Lower lobe of right lung (tissue), 2 donors: ENCODE measurements at regions not wholly inside any gene's neighbourhood (a gene's known extent, or its start where the extent isn't known, plus 50 kb on each side); places are given as distances from the start of the nearest gene placed in this dataset.

Source experiments
- ATAC-seq, 2 donors: fragments of 200-7000 bp; cut with Tn5 transposase; one replicate each; pipeline ENCODE4 v1.9.1; 2020 to 2022; ENCODE audit warnings: mild to moderate bottlenecking in 2 of 2, moderate library complexity in 2 of 2
- DNase-seq: peaks from one replicate; pipeline ENCODE4 v3.0.0-alpha.2; 2020
- H3K27ac ChIP-seq: fragments of 200-600 bp; one replicate; pipeline ENCODE4 v1.8.0; 2022
- H3K27me3 ChIP-seq: fragments of 200-600 bp; one replicate; pipeline ENCODE4 v1.8.0; 2022; ENCODE audit warnings: low read depth
- H3K36me3 ChIP-seq: fragments of 200-600 bp; one replicate; pipeline ENCODE4 v1.8.0; 2022; ENCODE audit warnings: mild to moderate bottlenecking
- H3K4me1 ChIP-seq: fragments of 200-600 bp; one replicate; pipeline ENCODE4 v1.8.0; 2022
- H3K4me3 ChIP-seq: fragments of 200-600 bp; one replicate; pipeline ENCODE4 v1.8.0; 2022; ENCODE audit warnings: mild to moderate bottlenecking
- H3K9me3 ChIP-seq: fragments of 200-600 bp; one replicate; pipeline ENCODE4 v1.8.0; 2022
- CTCF ChIP-seq: fragments of 200-600 bp; IDR thresholded peaks from one replicate; pipeline ENCODE4 v1.8.0; 2022; ENCODE audit warnings: antibody characterized with exemption, mild to moderate bottlenecking
- intact Hi-C: fragments of 100-400 bp; cut with DNase I; formaldehyde crosslinking; loops from one replicate; pipeline ENCODE4 v1.11.0; 2022
- donor health status: DM: no; HTN: yes; CAD: no; lungs with severe emphysema.

- peaks cover 14% of the 10 kb centered on the region for H3K4me1 ChIP-seq
- H3K27me3 ChIP-seq, result no peaks in the 10 kb centered on the region
- ATAC-seq, result no peak
- H3K36me3 ChIP-seq, result no peaks in the 10 kb centered on the region
- H3K4me3 ChIP-seq, result no peak overlapping the region
- DNase-seq, result no peak
- H3K9me3 ChIP-seq, result no peaks in the 10 kb centered on the region
- no peak for TF ChIP-seq CTCF
- H3K27ac ChIP-seq, result no peak overlapping the region
- intact Hi-C loops, result no loop called here
Measured at GRCh38 chr20:23206995-23207394, 120.9 kb upstream of the CD93 start.

GRCh38 chr20:23206061-23206460 lies 119.9 kb upstream of the CD93 start:
- intact Hi-C loops, result no loop called here
- Histone ChIP-seq H3K36me3 (no peaks in the 10 kb centered on the region), H3K27me3 (no peaks in the 10 kb centered on the region), H3K4me1 (peaks cover 14% of the 10 kb centered on the region), H3K27ac (peak overlapping the region; percentile 57), H3K4me3 (no peak overlapping the region), H3K9me3 (no peaks in the 10 kb centered on the region)
- TF ChIP-seq CTCF, result no peak
- ATAC-seq (no peak), DNase-seq (no peak)

- no peaks in the 10 kb centered on the region for H3K9me3 ChIP-seq
- H3K4me3 ChIP-seq, result no peak overlapping the region
- no peaks in the 10 kb centered on the region for H3K27me3 ChIP-seq
- peak in 1 of 2 donors; percentile 36 for ATAC-seq
- H3K27ac ChIP-seq, result peak overlapping the region; percentile 57
- no peak for TF ChIP-seq CTCF
- H3K36me3 ChIP-seq, result no peaks in the 10 kb centered on the region
- peaks cover 18% of the 10 kb centered on the region for H3K4me1 ChIP-seq
- intact Hi-C loops, result no loop called here
- DNase-seq, result peak; percentile 58
Measured at GRCh38 chr20:23205611-23206041, 119.5 kb upstream of the CD93 start.

- intact Hi-C loops, result no loop called here
- ATAC-seq, result no peak
- peaks cover 18% of the 10 kb centered on the region for H3K4me1 ChIP-seq
Measured at GRCh38 chr20:23205211-23205610, 119.1 kb upstream of the CD93 start.

GRCh38 chr20:23203951-23204730 lies 118.0 kb upstream of the CD93 start:
- Histone ChIP-seq H3K9me3 (no peaks in the 10 kb centered on the region), H3K27me3 (no peaks in the 10 kb centered on the region), H3K4me3 (no peak overlapping the region), H3K36me3 (no peaks in the 10 kb centered on the region), H3K4me1 (peaks cover 18% of the 10 kb centered on the region), H3K27ac (no peak overlapping the region)
- intact Hi-C loops, result no loop called here
- ATAC-seq (no peak), DNase-seq (no peak)
- TF ChIP-seq CTCF, result no peak

More at GRCh38 chr20:23205211-23205610, 119.1 kb upstream of the CD93 start:
- DNase-seq, result no peak
- no peaks in the 10 kb centered on the region for H3K36me3 ChIP-seq
- no peak for TF ChIP-seq CTCF
- no peaks in the 10 kb centered on the region for H3K27me3 ChIP-seq
- no peaks in the 10 kb centered on the region for H3K9me3 ChIP-seq
- H3K27ac ChIP-seq, result no peak overlapping the region
- H3K4me3 ChIP-seq, result no peak overlapping the region
